Spleen (tissue), 7 donors: ENCODE measurements at regions not wholly inside any gene's neighbourhood (a gene's known extent, or its start where the extent isn't known, plus 50 kb on each side); places are given as distances from the start of the nearest gene placed in this dataset.

Source experiments
- POLR2A ChIP-seq, 3 donors: fragments of 450-650 bp; IDR thresholded peaks; one replicate each; pipeline ENCODE4 v1.5.1; 2017; ENCODE audit warnings: antibody characterized with exemption in 3 of 3, mild to moderate bottlenecking in 1 of 3
- TF ChIP-seq, protein P1 (sequence below), 11 experiments: fragments of 200-600 bp in 7 of 11; fragments of 450-650 bp in 4 of 11; sonication (generic) in 4 of 11; IDR thresholded peaks in 8 of 11; conservative IDR thresholded peaks in 3 of 11; 1 replicate in 7 of 11; 2 replicates in 4 of 11; pipeline versions ENCODE4 v1.4.0 to v1.8.0; 2016 to 2021; ENCODE audit warnings: antibody characterized with exemption in 11 of 11, inconsistent platforms in 4 of 11, mild to moderate bottlenecking in 1 of 11
- donor health status: DM: no; HTN: no; CAD: no; lungs with moderate emphysema.
- donor health status: DM: no; HTN: no; CAD: no.
- donor health status: DM: no; HTN: no; CAD: no.

DNA sequence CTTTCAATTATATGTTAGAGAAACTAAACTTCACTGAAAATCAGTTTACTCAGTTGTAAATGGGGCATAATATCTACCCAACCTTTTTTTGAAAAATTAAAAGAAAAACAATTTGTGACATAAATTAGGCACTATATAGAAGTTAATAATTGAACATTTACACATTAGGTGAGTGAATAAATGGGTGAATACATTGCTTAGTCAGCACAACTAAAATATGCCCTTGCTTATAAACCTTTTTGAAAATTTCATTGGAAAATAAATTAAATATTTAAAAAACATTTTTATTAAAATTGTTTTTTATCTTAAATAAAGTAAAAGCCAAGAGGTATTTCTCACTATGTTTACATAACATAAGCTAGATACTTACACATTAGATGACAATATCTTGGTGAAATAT, 994.5 kb upstream of the TENM4 start:
- TF ChIP-seq, protein P1, sequence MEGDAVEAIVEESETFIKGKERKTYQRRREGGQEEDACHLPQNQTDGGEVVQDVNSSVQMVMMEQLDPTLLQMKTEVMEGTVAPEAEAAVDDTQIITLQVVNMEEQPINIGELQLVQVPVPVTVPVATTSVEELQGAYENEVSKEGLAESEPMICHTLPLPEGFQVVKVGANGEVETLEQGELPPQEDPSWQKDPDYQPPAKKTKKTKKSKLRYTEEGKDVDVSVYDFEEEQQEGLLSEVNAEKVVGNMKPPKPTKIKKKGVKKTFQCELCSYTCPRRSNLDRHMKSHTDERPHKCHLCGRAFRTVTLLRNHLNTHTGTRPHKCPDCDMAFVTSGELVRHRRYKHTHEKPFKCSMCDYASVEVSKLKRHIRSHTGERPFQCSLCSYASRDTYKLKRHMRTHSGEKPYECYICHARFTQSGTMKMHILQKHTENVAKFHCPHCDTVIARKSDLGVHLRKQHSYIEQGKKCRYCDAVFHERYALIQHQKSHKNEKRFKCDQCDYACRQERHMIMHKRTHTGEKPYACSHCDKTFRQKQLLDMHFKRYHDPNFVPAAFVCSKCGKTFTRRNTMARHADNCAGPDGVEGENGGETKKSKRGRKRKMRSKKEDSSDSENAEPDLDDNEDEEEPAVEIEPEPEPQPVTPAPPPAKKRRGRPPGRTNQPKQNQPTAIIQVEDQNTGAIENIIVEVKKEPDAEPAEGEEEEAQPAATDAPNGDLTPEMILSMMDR (IDR thresholded peaks at IDR 0.05 in 8 of 11, conservative IDR thresholded peaks at IDR 0.05 in 3 of 11) = no peak
- no peak for TF ChIP-seq POLR2A (IDR thresholded peaks at IDR 0.05)
